SK-N-SH (cell line): ENCODE measurements at regions not wholly inside any gene's neighbourhood (a gene's known extent, or its start where the extent isn't known, plus 50 kb on each side); places are given as distances from the start of the nearest gene placed in this dataset.

Experiments
- CTCF ChIA-PET: fragments of 300-600, 350-600 bp; formaldehyde crosslinking; extraction: SDS; loops from one replicate; lab custom pipeline; 2021; lab: Yijun Ruan, JAX
- POLR2A ChIA-PET: fragments of 350-600 bp; sonication (Branson Sonifier 250); formaldehyde crosslinking; extraction: SDS; loops from one replicate; lab custom pipeline; 2020; ENCODE audit warnings: antibody characterized with exemption, inconsistent platforms; lab: Yijun Ruan, JAX
- DNase-seq: peaks from one replicate; pipeline ENCODE4 v3.0.0; 2012
- H2AFZ ChIP-seq: fragments of 200-600 bp; sonication (generic); 2 replicates; pipeline ENCODE4 v1.8.1; 2016; ENCODE audit warnings: antibody characterized with exemption, mild to moderate bottlenecking, low read depth
- H3F3A ChIP-seq: fragments of 200-600 bp; sonication (generic); replicated peaks from 2 replicates; pipeline ENCODE3; 2016; ENCODE audit warnings: antibody characterized with exemption, mild to moderate bottlenecking; ENCODE audit not compliant: insufficient read depth
- H3K27ac ChIP-seq, 2 experiments: fragments of 200-500 bp in 1 of 2; fragments of 200-600 bp in 1 of 2; sonication (Bioruptor generic) in 1 of 2; sonication (generic), shearing (Covaris generic) in 1 of 2; 2 replicates each; pipeline versions ENCODE4 v1.5.1 to v1.6.1; 2014 to 2016; ENCODE audit warnings: low read depth in 2 of 2, inconsistent platforms in 1 of 2, low read length in 1 of 2, mild to moderate bottlenecking in 1 of 2, mixed read lengths in 1 of 2
- H3K27me3 ChIP-seq: fragments of 200-600 bp; sonication (generic), shearing (Covaris generic); 2 replicates; pipeline ENCODE4 v1.6.1; 2016; ENCODE audit warnings: mixed run types; ENCODE audit not compliant: insufficient read depth
- H3K36me3 ChIP-seq, 2 experiments: fragments of 200-500 bp in 1 of 2; fragments of 200-600 bp in 1 of 2; sonication (Bioruptor generic) in 1 of 2; sonication (generic) in 1 of 2; replicated peaks in 1 of 2; 2 replicates each; pipeline versions ENCODE3 to v1.5.1; 2014 to 2016; ENCODE audit warnings: low read length in 1 of 2, mild to moderate bottlenecking in 1 of 2; ENCODE audit not compliant: insufficient read depth in 2 of 2, control insufficient read depth in 1 of 2
- H3K4me1 ChIP-seq, 2 experiments: fragments of 200-500 bp in 1 of 2; fragments of 200-600 bp in 1 of 2; sonication (Bioruptor generic) in 1 of 2; sonication (generic), shearing (Covaris generic) in 1 of 2; 2 replicates each; pipeline versions ENCODE4 v1.5.1 to v1.6.1; 2014 to 2016; ENCODE audit warnings: low read depth in 1 of 2, low read length in 1 of 2, mixed run types in 1 of 2; ENCODE audit not compliant: insufficient read depth in 2 of 2, control insufficient read depth in 1 of 2
- H3K4me2 ChIP-seq: fragments of 200-600 bp; sonication (generic), shearing (Covaris generic); 2 replicates; pipeline ENCODE4 v1.6.1; 2017; ENCODE audit warnings: mixed run types
- H3K4me3 ChIP-seq, 2 experiments: fragments of 200-500 bp in 1 of 2; fragments of 200-600 bp in 1 of 2; sonication (Bioruptor generic) in 1 of 2; sonication (generic), shearing (Covaris generic) in 1 of 2; 2 replicates each; pipeline versions ENCODE4 v1.5.1 to v1.8.1; 2014 to 2016; ENCODE audit warnings: low read depth in 2 of 2, inconsistent platforms in 1 of 2, low read length in 1 of 2, mild to moderate bottlenecking in 1 of 2, mixed read lengths in 1 of 2, moderate library complexity in 1 of 2
- H3K79me2 ChIP-seq: fragments of 200-600 bp; sonication (generic); 2 replicates; pipeline ENCODE4 v1.8.1; 2017; ENCODE audit warnings: mild to moderate bottlenecking; ENCODE audit not compliant: insufficient read depth
- H3K9ac ChIP-seq: fragments of 200-600 bp; sonication (generic); 2 replicates; pipeline ENCODE4 v1.6.1; 2017; ENCODE audit warnings: mixed run types
- H3K9me2 ChIP-seq: fragments of 200-600 bp; sonication (generic); 2 replicates; pipeline ENCODE4 v1.6.1; 2017; ENCODE audit warnings: mixed run types
- H3K9me3 ChIP-seq: fragments of 200-600 bp; sonication (generic); 2 replicates; pipeline ENCODE4 v1.6.1; 2017; ENCODE audit warnings: mixed run types, mild to moderate bottlenecking, moderate library complexity
- H4K20me1 ChIP-seq: fragments of 200-600 bp; sonication (generic); 2 replicates; pipeline ENCODE4 v1.6.1; 2017; ENCODE audit warnings: mild to moderate bottlenecking, mixed run types; ENCODE audit not compliant: insufficient read depth
- ELF1 ChIP-seq: IDR thresholded peaks from 2 replicates; pipeline ENCODE4 v1.4.0; 2012
- EP300 ChIP-seq, 2 experiments: IDR thresholded peaks; 2 replicates each; pipeline versions ENCODE4 v1.4.0 to v1.6.1; 2012; ENCODE audit warnings: borderline replicate concordance in 1 of 2, low read depth in 1 of 2, low read length in 1 of 2
- GATA2 ChIP-seq: sonication (generic); formaldehyde crosslinking; IDR thresholded peaks from 2 replicates; pipeline ENCODE4 v1.5.0; 2020; ENCODE audit warnings: mild to moderate bottlenecking, missing genetic modification reagents
- JUND ChIP-seq: IDR thresholded peaks from 2 replicates; pipeline ENCODE4 v1.4.0; 2012
- MAX ChIP-seq: IDR thresholded peaks from 2 replicates; pipeline ENCODE4 v1.4.0; 2012; ENCODE audit warnings: low read depth
- RCOR1 ChIP-seq: fragments of 150-350 bp; IDR thresholded peaks from 2 replicates; pipeline ENCODE4 v1.6.1; 2017; ENCODE audit warnings: antibody characterized with exemption, low read length
- REST ChIP-seq: IDR thresholded peaks from 2 replicates; pipeline ENCODE4 v1.6.1; 2012; ENCODE audit warnings: mild to moderate bottlenecking, low read depth, low read length, moderate library complexity
- RFX5 ChIP-seq: IDR thresholded peaks from 2 replicates; pipeline ENCODE4 v1.6.1; 2012; ENCODE audit warnings: mild to moderate bottlenecking, improper control_type of control experiment, low read length
- RXRA ChIP-seq: IDR thresholded peaks from 2 replicates; pipeline ENCODE4 v1.4.0; 2012; ENCODE audit warnings: low read depth, mild to moderate bottlenecking, borderline replicate concordance
- SIN3A ChIP-seq: IDR thresholded peaks from 2 replicates; pipeline ENCODE4 v1.6.1; 2012; ENCODE audit warnings: low read depth, mild to moderate bottlenecking, low read length, moderate library complexity, borderline replicate concordance
- SMC3 ChIP-seq: IDR thresholded peaks from 2 replicates; pipeline ENCODE4 v1.6.1; 2012; ENCODE audit warnings: low read depth, low read length, improper control_type of control experiment
- TAF1 ChIP-seq: IDR thresholded peaks from 2 replicates; pipeline ENCODE4 v1.6.1; 2012; ENCODE audit warnings: low read depth, mild to moderate bottlenecking, low read length, moderate library complexity, borderline replicate concordance
- TEAD4 ChIP-seq: IDR thresholded peaks from 2 replicates; pipeline ENCODE4 v1.4.0; 2012; ENCODE audit warnings: mild to moderate bottlenecking, borderline replicate concordance; ENCODE audit not compliant: insufficient read depth
- YY1 ChIP-seq: IDR thresholded peaks from 2 replicates; pipeline ENCODE4 v1.4.0; 2012; ENCODE audit warnings: low read depth, mild to moderate bottlenecking
- WGBS: methylation state at CpG from one replicate; pipeline ENCODE4 v1.1.6; 2017; ENCODE audit warnings: low lambda C conversion rate; 5-methylcytosine and 5-hydroxymethylcytosine counted together
- TF ChIP-seq, protein P1 (sequence below): fragments of 150-350 bp; IDR thresholded peaks from 2 replicates; pipeline ENCODE4 v1.6.1; 2017; ENCODE audit warnings: antibody characterized with exemption, low read length, low read depth, borderline replicate concordance
- TF ChIP-seq, protein P2 (sequence below): IDR thresholded peaks from 2 replicates; pipeline ENCODE4 v1.4.0; 2012; ENCODE audit warnings: low read depth, borderline replicate concordance

GRCh38 chr5:74161170-74161569, 479.4 kb downstream of the ENC1 start:
- Histone ChIP-seq H3K27me3 (no peaks in the 10 kb centered on the region), H3K79me2 (no peaks in the 10 kb centered on the region), H2AFZ (no peak overlapping the region), H3K9me2 (no peaks in the 10 kb centered on the region), H3K4me3 (no peak overlapping the region), H3K4me2 (no peak overlapping the region)
- DNase-seq: no peak
- CTCF ChIA-PET: interaction anchor here (1.0 to 1.2 kb wide), 3 partner anchors 15 to 230 kb away, joined by 3 to 4 read pairs (median 3); no protein-coding TSS in a partner anchor
- POLR2A ChIA-PET: no interaction called here
- TF ChIP-seq SIN3A: no peak
- no peak for TF ChIP-seq ELF1
- TF ChIP-seq TEAD4: no peak
- TF ChIP-seq, protein P1, sequence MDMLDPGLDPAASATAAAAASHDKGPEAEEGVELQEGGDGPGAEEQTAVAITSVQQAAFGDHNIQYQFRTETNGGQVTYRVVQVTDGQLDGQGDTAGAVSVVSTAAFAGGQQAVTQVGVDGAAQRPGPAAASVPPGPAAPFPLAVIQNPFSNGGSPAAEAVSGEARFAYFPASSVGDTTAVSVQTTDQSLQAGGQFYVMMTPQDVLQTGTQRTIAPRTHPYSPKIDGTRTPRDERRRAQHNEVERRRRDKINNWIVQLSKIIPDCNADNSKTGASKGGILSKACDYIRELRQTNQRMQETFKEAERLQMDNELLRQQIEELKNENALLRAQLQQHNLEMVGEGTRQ: no peak
- TF ChIP-seq, all 33 proteins: peak for 0
- no peak overlapping the region for H3K9ac ChIP-seq
- H3K36me3 ChIP-seq: no peaks in the 10 kb centered on the region
- no peaks in the 10 kb centered on the region for H3K9me3 ChIP-seq
- no peaks in the 10 kb centered on the region for H4K20me1 ChIP-seq
- no peak overlapping the region for H3K27ac ChIP-seq
- H3F3A ChIP-seq: no peaks in the 10 kb centered on the region
- H3K4me1 ChIP-seq: peaks cover 3 to 11% of the 10 kb centered on the region in 2 experiments; a peak in 3 of 4 replicates
- WGBS: 68% methylated on average over 1 of the region's 1 CpG

- H3K4me3 ChIP-seq: no peak overlapping the region
- no peak for DNase-seq
- H3F3A ChIP-seq: no peaks in the 10 kb centered on the region
- TF ChIP-seq SIN3A (no peak), GATA2 (CRISPR knock-in tag) (no peak), SMC3 (no peak), RCOR1 (no peak), REST (no peak), RFX5 (no peak), EP300 (IDR thresholded peaks at IDR 0.05; ENCODE audit: borderline replicate concordance in 1 of 2, low read depth in 1 of 2, low read length in 1 of 2) (no peak), JUND (no peak), RXRA (no peak), MAX (no peak), YY1 (no peak), TAF1 (no peak)
- TF ChIP-seq, protein P2, sequence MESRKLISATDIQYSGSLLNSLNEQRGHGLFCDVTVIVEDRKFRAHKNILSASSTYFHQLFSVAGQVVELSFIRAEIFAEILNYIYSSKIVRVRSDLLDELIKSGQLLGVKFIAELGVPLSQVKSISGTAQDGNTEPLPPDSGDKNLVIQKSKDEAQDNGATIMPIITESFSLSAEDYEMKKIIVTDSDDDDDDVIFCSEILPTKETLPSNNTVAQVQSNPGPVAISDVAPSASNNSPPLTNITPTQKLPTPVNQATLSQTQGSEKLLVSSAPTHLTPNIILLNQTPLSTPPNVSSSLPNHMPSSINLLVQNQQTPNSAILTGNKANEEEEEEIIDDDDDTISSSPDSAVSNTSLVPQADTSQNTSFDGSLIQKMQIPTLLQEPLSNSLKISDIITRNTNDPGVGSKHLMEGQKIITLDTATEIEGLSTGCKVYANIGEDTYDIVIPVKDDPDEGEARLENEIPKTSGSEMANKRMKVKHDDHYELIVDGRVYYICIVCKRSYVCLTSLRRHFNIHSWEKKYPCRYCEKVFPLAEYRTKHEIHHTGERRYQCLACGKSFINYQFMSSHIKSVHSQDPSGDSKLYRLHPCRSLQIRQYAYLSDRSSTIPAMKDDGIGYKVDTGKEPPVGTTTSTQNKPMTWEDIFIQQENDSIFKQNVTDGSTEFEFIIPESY: no peak
- H4K20me1 ChIP-seq: no peaks in the 10 kb centered on the region
- H3K9me2 ChIP-seq: no peaks in the 10 kb centered on the region
- no peaks in the 10 kb centered on the region for H3K79me2 ChIP-seq
- no peaks in the 10 kb centered on the region for H3K9me3 ChIP-seq
- H2AFZ ChIP-seq: no peak overlapping the region
- CTCF ChIA-PET: interaction anchor here (1.1 kb wide), 1 partner anchor 485 kb away, joined by 3 read pairs; no protein-coding TSS in a partner anchor
- no peak overlapping the region for H3K27ac ChIP-seq
- POLR2A ChIA-PET: no interaction called here
- no peak overlapping the region for H3K4me2 ChIP-seq
- H3K27me3 ChIP-seq: no peaks in the 10 kb centered on the region
- H3K36me3 ChIP-seq: no peaks in the 10 kb centered on the region
- no peak overlapping the region for H3K9ac ChIP-seq
- no peaks in the 10 kb centered on the region; a peak in 1 of 4 replicates for H3K4me1 ChIP-seq
- 69% methylated on average over 3 of the region's 3 CpGs for WGBS
Measured at GRCh38 chr5:74156728-74157383, 483.7 kb downstream of the ENC1 start.
